Activated CD4-positive, alpha-beta T cell treated with anti-CD3 and anti-CD28 coated beads for 36 hours (primary cell): ENCODE measurements at regions not wholly inside any gene's neighbourhood (a gene's known extent, or its start where the extent isn't known, plus 50 kb on each side); places are given as distances from the start of the nearest gene placed in this dataset.
"Not testable (repeated sequence)": the region's sequence is repeated elsewhere in the genome, so short reads cannot be mapped to it uniquely, and the experiment has no call there.

ENCODE experiments used
- ATAC-seq: fragments of 200-7000 bp; cut with Tn5 transposase; one replicate; pipeline ENCODE4 v1.10.0; 2021; ENCODE audit warnings: mild to moderate bottlenecking, moderate library complexity
- CTCF ChIA-PET: fragments of 350-600 bp; sonication (Branson Sonifier 250); formaldehyde crosslinking; loops from one replicate; lab custom pipeline; 2021; ENCODE audit warnings: antibody characterized with exemption; lab: Charles Lee
- POLR2A ChIA-PET: fragments of 350-600 bp; sonication (Branson Sonifier 250); formaldehyde crosslinking; loops from one replicate; lab custom pipeline; 2021; ENCODE audit warnings: antibody characterized with exemption, inconsistent platforms; lab: Charles Lee
- DNase-seq: peaks from one replicate; pipeline ENCODE4 v3.0.0-alpha.2; 2020
- H3K27ac Mint-ChIP-seq: one replicate; pipeline ENCODE4 v1.8.0; 2021; ENCODE audit warnings: mixed read lengths
- H3K27me3 Mint-ChIP-seq: one replicate; pipeline ENCODE4 v1.8.0; 2021; ENCODE audit warnings: mixed read lengths
- H3K36me3 Mint-ChIP-seq: one replicate; pipeline ENCODE4 v1.8.0; 2021; ENCODE audit warnings: low read depth, mixed read lengths
- H3K4me1 Mint-ChIP-seq: one replicate; pipeline ENCODE4 v1.8.0; 2021; ENCODE audit warnings: mixed read lengths
- H3K4me3 Mint-ChIP-seq: one replicate; pipeline ENCODE4 v1.8.0; 2021; ENCODE audit warnings: mild to moderate bottlenecking, moderate library complexity, mixed read lengths
- H3K9me3 Mint-ChIP-seq: one replicate; pipeline ENCODE4 v1.8.0; 2021; ENCODE audit warnings: low read depth, mixed read lengths
- intact Hi-C, 2 experiments: fragments of 100-400 bp; cut with DNase I in 1 of 2; cut with micrococcal nuclease in 1 of 2; formaldehyde crosslinking; loops; one replicate each; pipeline versions ENCODE4 v1.14.2 to v1.15.1; 2022 to 2024; cut with DNase I, micrococcal nuclease

DNA sequence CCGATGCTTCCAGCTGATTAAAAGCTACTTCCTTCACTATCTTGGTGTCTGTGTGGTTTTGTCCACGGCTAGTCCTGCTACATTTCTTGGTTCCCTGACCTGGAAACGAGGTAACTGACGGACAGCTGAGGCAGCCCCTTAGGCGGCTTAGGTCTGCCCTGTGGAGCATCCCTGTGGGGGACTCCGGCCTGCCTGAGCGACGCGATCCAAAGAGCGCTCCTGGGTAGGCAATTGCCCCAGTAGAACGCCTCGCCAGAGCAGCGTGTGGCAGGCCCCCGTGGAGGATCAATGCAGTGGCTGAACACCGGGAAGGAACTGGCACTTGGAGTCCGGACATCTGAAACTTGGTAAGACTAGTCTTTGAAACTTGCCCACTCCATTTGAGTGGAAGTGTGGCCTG is 60.5 kb upstream of the MAGEC2 start:
- H3K27me3 Mint-ChIP-seq, POLR2A ChIA-PET, H3K4me3 Mint-ChIP-seq, ATAC-seq, H3K27ac Mint-ChIP-seq, CTCF ChIA-PET, DNase-seq, H3K4me1 Mint-ChIP-seq, intact Hi-C loops, H3K9me3 Mint-ChIP-seq, H3K36me3 Mint-ChIP-seq: not testable (repeated sequence)

DNA sequence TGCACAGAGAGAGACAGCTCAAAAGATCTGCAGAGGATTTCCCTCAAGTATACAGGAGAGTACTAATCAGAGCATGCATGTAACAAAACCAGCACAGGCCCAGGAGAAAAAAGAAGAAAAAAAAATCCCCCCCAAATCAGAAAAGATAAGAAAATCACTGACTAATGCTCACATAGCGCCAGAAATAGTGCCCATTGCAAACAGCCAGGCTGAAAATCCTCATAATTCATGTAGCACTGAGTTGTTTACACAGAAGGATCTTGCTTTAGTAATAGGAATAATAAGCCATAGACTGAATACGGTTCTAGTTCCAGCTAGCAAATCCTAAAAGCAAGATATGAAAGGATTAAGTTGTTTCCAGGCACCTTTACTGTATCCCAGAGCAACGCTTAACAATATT is 51.8 kb upstream of the MAGEC2 start:
- Mint-ChIP-seq H3K27ac (no peak overlapping the region), H3K27me3 (no peaks in the 10 kb centered on the region), H3K4me3 (no peak overlapping the region), H3K4me1 (no peaks in the 10 kb centered on the region), H3K36me3 (no peaks in the 10 kb centered on the region), H3K9me3 (no peaks in the 10 kb centered on the region)
- POLR2A ChIA-PET = no interaction called here
- CTCF ChIA-PET = no interaction called here
- intact Hi-C loops = no loop called here
- ATAC-seq = no peak
- no peak for DNase-seq
